MM.1S (cell line): ENCODE measurements at regions not wholly inside any gene's neighbourhood (a gene's known extent, or its start where the extent isn't known, plus 50 kb on each side); places are given as distances from the start of the nearest gene placed in this dataset.

Experiments used
- CTCF ChIP-seq: fragments of 300-600 bp; sonication (generic); IDR thresholded peaks from 2 replicates; pipeline ENCODE4 v1.5.1; 2016; ENCODE audit warnings: antibody characterized with exemption, low read length, mixed read lengths
- EZH2 ChIP-seq: fragments of 300-600 bp; sonication (generic); optimal IDR thresholded peaks from 2 replicates; pipeline ENCODE3; 2017; ENCODE audit warnings: low read depth, mild to moderate bottlenecking, antibody characterized with exemption, low read length, mixed read lengths
- EZH2phosphoT487 ChIP-seq: fragments of 300-600 bp; sonication (generic); IDR thresholded peaks from 2 replicates; pipeline ENCODE4 v1.6.1; 2018; ENCODE audit warnings: antibody characterized with exemption, low read length

- no peak for TF ChIP-seq EZH2
- no peak for TF ChIP-seq CTCF
- TF ChIP-seq EZH2phosphoT487: no peak
These were observed 73.8 kb upstream of the IPO9 start for GRCh38 chr1:201755200-201755599.
